Gastroesophageal sphincter (tissue), 4 donors: ENCODE measurements at regions not wholly inside any gene's neighbourhood (a gene's known extent, or its start where the extent isn't known, plus 50 kb on each side); places are given as distances from the start of the nearest gene placed in this dataset.

Experiments
- ATAC-seq: fragments of 150-250 bp; one replicate; pipeline ENCODE4 v1.9.1; 2016; ENCODE audit warnings: mild to moderate bottlenecking, moderate library complexity
- H3K27ac ChIP-seq, 4 donors: fragments of 200-600 bp; sonication (generic) in 3 of 4; 1 replicate in 3 of 4; 2 replicates in 1 of 4; pipeline ENCODE4 v1.5.1; 2016 to 2019
- H3K27me3 ChIP-seq: fragments of 200-600 bp; sonication (generic); one replicate; pipeline ENCODE4 v1.5.1; 2019
- H3K36me3 ChIP-seq, 2 donors: fragments of 200-600 bp; sonication (generic); one replicate each; pipeline ENCODE4 v1.5.1; 2019; ENCODE audit warnings: control low read depth in 1 of 2
- H3K4me1 ChIP-seq, 3 donors: fragments of 200-600 bp; sonication (generic); 1 replicate in 2 of 3; 2 replicates in 1 of 3; pipeline ENCODE4 v1.5.1; 2016 to 2019; ENCODE audit warnings: control low read depth in 2 of 3
- H3K4me3 ChIP-seq, 2 donors: fragments of 200-600 bp; sonication (generic); one replicate each; pipeline ENCODE4 v1.5.1; 2019; ENCODE audit warnings: mild to moderate bottlenecking in 1 of 2, moderate library complexity in 1 of 2
- H3K9me3 ChIP-seq, 3 donors: fragments of 200-600 bp; sonication (generic); one replicate each; pipeline ENCODE4 v1.5.1; 2017 to 2019; ENCODE audit warnings: control low read depth in 2 of 3
- CTCF ChIP-seq, 4 experiments: fragments of 200-600 bp in 2 of 4; fragments of 450-650 bp in 2 of 4; sonication (generic) in 1 of 4; IDR thresholded peaks; one replicate each; pipeline ENCODE4 v1.5.1; 2017 to 2019; ENCODE audit warnings: antibody characterized with exemption in 4 of 4, mild to moderate bottlenecking in 2 of 4, moderate library complexity in 2 of 4
- EP300 ChIP-seq: sonication (generic); formaldehyde crosslinking; IDR thresholded peaks from one replicate; pipeline ENCODE4 v1.6.1; 2017; ENCODE audit warnings: antibody characterized with exemption, mild to moderate bottlenecking
- POLR2A ChIP-seq, 2 donors: fragments of 450-650 bp; IDR thresholded peaks; one replicate each; pipeline ENCODE4 v1.6.1; 2017; ENCODE audit warnings: antibody characterized with exemption in 2 of 2, mild to moderate bottlenecking in 2 of 2, moderate library complexity in 1 of 2
- POLR2AphosphoS5 ChIP-seq: sonication (generic); formaldehyde crosslinking; IDR thresholded peaks from one replicate; pipeline ENCODE4 v1.6.1; 2017; ENCODE audit warnings: antibody characterized with exemption
- WGBS, 2 donors: methylation state at CpG; one replicate each; pipeline ENCODE4 v1.1.5; 2018; ENCODE audit warnings: low coverage in 1 of 2; 5-methylcytosine and 5-hydroxymethylcytosine counted together

GRCh38 chr16:79339863-79340262, 260.7 kb downstream of the MAF start:
- no peak for ATAC-seq
- no peaks in the 10 kb centered on the region for H3K9me3 ChIP-seq
- H3K36me3 ChIP-seq, result no peaks in the 10 kb centered on the region
- TF ChIP-seq EP300 (no peak), CTCF (IDR thresholded peaks at IDR 0.05) (no peak), POLR2A (IDR thresholded peaks at IDR 0.05) (no peak), POLR2AphosphoS5 (no peak)
- peaks cover 0 to 18% (median 0%) of the 10 kb centered on the region in 3 donors for H3K4me1 ChIP-seq
- H3K27me3 ChIP-seq, result no peaks in the 10 kb centered on the region
- no peak overlapping the region for H3K27ac ChIP-seq
- H3K4me3 ChIP-seq, result no peak overlapping the region
- WGBS, 2 donors, result 43 to 60% methylated on average over 1 to 7 of the region's 7 CpGs

- 96% methylated on average over 4 to 7 of the region's 7 CpGs for WGBS, 2 donors
- no peak overlapping the region for H3K4me3 ChIP-seq
- H3K4me1 ChIP-seq, result peaks cover 0 to 18% (median 0%) of the 10 kb centered on the region in 3 donors
- H3K27me3 ChIP-seq, result no peaks in the 10 kb centered on the region
- no peak overlapping the region for H3K27ac ChIP-seq
- TF ChIP-seq POLR2AphosphoS5, result no peak
- no peak for TF ChIP-seq POLR2A (IDR thresholded peaks at IDR 0.05)
- TF ChIP-seq CTCF (IDR thresholded peaks at IDR 0.05), result no peak
- TF ChIP-seq EP300, result no peak
- ATAC-seq, result no peak
- H3K9me3 ChIP-seq, result no peaks in the 10 kb centered on the region
- no peaks in the 10 kb centered on the region for H3K36me3 ChIP-seq
These were observed 262.6 kb downstream of the MAF start for GRCh38 chr16:79337906-79338305.

- no peak for TF ChIP-seq POLR2A (IDR thresholded peaks at IDR 0.05)
- TF ChIP-seq CTCF (IDR thresholded peaks at IDR 0.05), result peak in 1 of 4 experiments; percentile 5
- peak; percentile 90 for TF ChIP-seq POLR2AphosphoS5
- no peak for TF ChIP-seq EP300
- ATAC-seq, result peak; percentile 81
- H3K27ac ChIP-seq, result peak overlapping the region in 1 of 4 donors; percentile 1
- 13 to 14% methylated on average over 6 of the region's 6 CpGs for WGBS, 2 donors
- peaks cover 0 to 18% (median 0%) of the 10 kb centered on the region in 3 donors for H3K4me1 ChIP-seq
- H3K36me3 ChIP-seq, result no peaks in the 10 kb centered on the region
- no peaks in the 10 kb centered on the region for H3K9me3 ChIP-seq
- no peaks in the 10 kb centered on the region for H3K27me3 ChIP-seq
- no peak overlapping the region for H3K4me3 ChIP-seq
These were observed 263.9 kb downstream of the MAF start for GRCh38 chr16:79336437-79337229.

GRCh38 chr16:79334127-79334526, 266.4 kb downstream of the MAF start:
- no peak overlapping the region for H3K27ac ChIP-seq
- H3K36me3 ChIP-seq, result no peaks in the 10 kb centered on the region
- H3K4me1 ChIP-seq, result peaks cover 0 to 18% (median 0%) of the 10 kb centered on the region in 3 donors
- 82 to 84% methylated on average over 7 to 13 of the region's 13 CpGs for WGBS, 2 donors
- no peaks in the 10 kb centered on the region for H3K27me3 ChIP-seq
- TF ChIP-seq CTCF (IDR thresholded peaks at IDR 0.05) (no peak), POLR2AphosphoS5 (no peak), POLR2A (IDR thresholded peaks at IDR 0.05) (no peak), EP300 (no peak)
- ATAC-seq, result no peak
- no peak overlapping the region for H3K4me3 ChIP-seq
- no peaks in the 10 kb centered on the region for H3K9me3 ChIP-seq

GRCh38 chr16:79331066-79331465, 269.5 kb downstream of the MAF start:
- ATAC-seq, result no peak
- H3K4me3 ChIP-seq, result no peak overlapping the region
- TF ChIP-seq CTCF (IDR thresholded peaks at IDR 0.05) (no peak), POLR2AphosphoS5 (no peak), EP300 (no peak), POLR2A (IDR thresholded peaks at IDR 0.05) (no peak)
- H3K27me3 ChIP-seq, result peaks cover 7% of the 10 kb centered on the region
- H3K36me3 ChIP-seq, result no peaks in the 10 kb centered on the region
- H3K27ac ChIP-seq, result no peak overlapping the region
- WGBS, 2 donors, result 82 to 100% methylated on average over 2 of the region's 2 CpGs
- no peaks in the 10 kb centered on the region for H3K9me3 ChIP-seq
- H3K4me1 ChIP-seq, result peaks cover 0 to 8% (median 0%) of the 10 kb centered on the region in 3 donors
